ENCODE measurements at regions not wholly inside any gene's neighbourhood (a gene's known extent, or its start where the extent isn't known, plus 50 kb on each side); places are given as distances from the start of the nearest gene placed in this dataset.
A peak's percentile ranks its signal among the peaks of the same experiment; 100 is the strongest.

GRCh38 chr15:87567406-87568030 is 689.0 kb downstream of the NTRK3 start:
- Histone ChIP-seq H3K36me3 (no peaks in the 10 kb centered on the region), H3K4me3 (no peak overlapping the region), H3K9me3 (peaks cover 0 to 3% (median 0%) of the 10 kb centered on the region in 4 donors), H3K27ac (no peak overlapping the region), H3K4me1 (no peaks in the 10 kb centered on the region), H3K27me3 (no peaks in the 10 kb centered on the region)
- WGBS, 5 donors = 61 to 75% (median 70%) methylated on average over 3 of the region's 3 CpGs
- intact Hi-C loops (cut with DNase I; ENCODE audit: low total_unique reads) = no loop called here
- TF ChIP-seq CTCF (IDR thresholded peaks at IDR 0.05) (no peak), POLR2A (IDR thresholded peaks at IDR 0.05) (no peak), POLR2AphosphoS5 (IDR thresholded peaks at IDR 0.05) (no peak), EP300 (IDR thresholded peaks at IDR 0.05) (no peak)
- DNase-seq = peak in 1 of 2 donors; percentile 12

GRCh38 chr15:87566236-87566635 is 690.3 kb downstream of the NTRK3 start:
- Histone ChIP-seq H3K27me3 (no peaks in the 10 kb centered on the region), H3K4me1 (no peaks in the 10 kb centered on the region), H3K27ac (no peak overlapping the region), H3K9me3 (peaks cover 0 to 3% (median 0%) of the 10 kb centered on the region in 4 donors), H3K4me3 (no peak overlapping the region), H3K36me3 (no peaks in the 10 kb centered on the region)
- no peak for TF ChIP-seq EP300 (IDR thresholded peaks at IDR 0.05)
- 72 to 85% (median 79%) methylated on average over 6 of the region's 6 CpGs for WGBS, 5 donors
- intact Hi-C loops (cut with DNase I; ENCODE audit: low total_unique reads) = no loop called here
- DNase-seq = no peak

GRCh38 chr15:87564681-87565080 is 691.9 kb downstream of the NTRK3 start:
- TF ChIP-seq CTCF (IDR thresholded peaks at IDR 0.05) = no peak
- Histone ChIP-seq H3K36me3 (no peaks in the 10 kb centered on the region), H3K27me3 (no peaks in the 10 kb centered on the region), H3K4me3 (no peak overlapping the region), H3K9me3 (peaks cover 0 to 3% (median 0%) of the 10 kb centered on the region in 4 donors), H3K4me1 (no peaks in the 10 kb centered on the region), H3K27ac (no peak overlapping the region)
- DNase-seq = no peak
- WGBS, 5 donors = 66 to 84% (median 73%) methylated on average over 3 of the region's 3 CpGs
- intact Hi-C loops (cut with DNase I; ENCODE audit: low total_unique reads) = no loop called here

- no peak overlapping the region for H3K27ac ChIP-seq
- peaks cover 0 to 3% (median 0%) of the 10 kb centered on the region in 4 donors for H3K9me3 ChIP-seq
- WGBS, 5 donors = 28 to 53% (median 49%) methylated on average over 2 of the region's 2 CpGs
- H3K4me3 ChIP-seq = no peak overlapping the region
- intact Hi-C loops (cut with DNase I; ENCODE audit: low total_unique reads) = no loop called here
- DNase-seq = no peak
- TF ChIP-seq POLR2A (IDR thresholded peaks at IDR 0.05) = no peak
- no peak for TF ChIP-seq EP300 (IDR thresholded peaks at IDR 0.05)
- TF ChIP-seq POLR2AphosphoS5 (IDR thresholded peaks at IDR 0.05) = no peak
- no peak for TF ChIP-seq CTCF (IDR thresholded peaks at IDR 0.05)
- no peaks in the 10 kb centered on the region for H3K4me1 ChIP-seq
- H3K36me3 ChIP-seq = no peaks in the 10 kb centered on the region
- no peaks in the 10 kb centered on the region for H3K27me3 ChIP-seq
These were observed 692.7 kb downstream of the NTRK3 start for GRCh38 chr15:87563869-87564268.

- H3K27me3 ChIP-seq = no peaks in the 10 kb centered on the region
- H3K36me3 ChIP-seq = no peaks in the 10 kb centered on the region
- intact Hi-C loops (cut with DNase I; ENCODE audit: low total_unique reads) = no loop called here
- no peak for DNase-seq
- no peaks in the 10 kb centered on the region for H3K4me1 ChIP-seq
- H3K9me3 ChIP-seq = peaks cover 0 to 3% (median 0%) of the 10 kb centered on the region in 4 donors
- WGBS, 5 donors = 75 to 80% (median 79%) methylated on average over 4 of the region's 4 CpGs
- no peak for TF ChIP-seq EP300 (IDR thresholded peaks at IDR 0.05)
- TF ChIP-seq POLR2AphosphoS5 (IDR thresholded peaks at IDR 0.05) = no peak
- TF ChIP-seq CTCF (IDR thresholded peaks at IDR 0.05) = no peak
- no peak for TF ChIP-seq POLR2A (IDR thresholded peaks at IDR 0.05)
- H3K4me3 ChIP-seq = no peak overlapping the region
- H3K27ac ChIP-seq = no peak overlapping the region
These were observed 694.3 kb downstream of the NTRK3 start for GRCh38 chr15:87562203-87562602.
